ENCODE measurements at regions not wholly inside any gene's neighbourhood (a gene's known extent, or its start where the extent isn't known, plus 50 kb on each side); places are given as distances from the start of the nearest gene placed in this dataset.

DNA sequence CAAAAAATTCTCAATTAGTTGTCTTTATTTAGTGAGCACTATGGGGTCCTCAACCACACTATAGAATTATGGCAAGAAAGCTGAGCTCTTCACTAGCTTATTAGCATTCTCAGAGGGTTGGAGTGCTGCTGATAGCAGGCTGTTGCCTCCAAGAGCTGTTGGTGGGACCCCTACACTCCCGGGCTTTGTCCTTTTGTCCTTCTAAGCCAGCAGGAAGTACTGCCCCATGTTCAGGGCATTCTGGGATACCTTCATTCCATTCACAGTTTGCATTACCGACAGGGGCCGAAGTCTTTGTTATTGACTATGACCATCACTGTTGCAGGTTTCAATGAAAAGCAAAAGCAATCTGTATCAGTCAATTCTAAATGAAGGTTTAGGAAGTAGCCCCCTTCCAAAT, 89.5 kb upstream of the OTX2 start:
- Mint-ChIP-seq H3K9me3 (peaks cover 0 to 4% (median 0%) of the 10 kb centered on the region in 6 donors), H3K27me3 (ENCODE audit: low read depth in 3 of 3) (peaks cover 2 to 11% (median 2%) of the 10 kb centered on the region in 3 donors), H3K36me3 (no peaks in the 10 kb centered on the region), H3K4me1 (no peaks in the 10 kb centered on the region), H3K4me3 (no peak overlapping the region), H3K27ac (no peak overlapping the region)
- DNase-seq = no peak

DNA sequence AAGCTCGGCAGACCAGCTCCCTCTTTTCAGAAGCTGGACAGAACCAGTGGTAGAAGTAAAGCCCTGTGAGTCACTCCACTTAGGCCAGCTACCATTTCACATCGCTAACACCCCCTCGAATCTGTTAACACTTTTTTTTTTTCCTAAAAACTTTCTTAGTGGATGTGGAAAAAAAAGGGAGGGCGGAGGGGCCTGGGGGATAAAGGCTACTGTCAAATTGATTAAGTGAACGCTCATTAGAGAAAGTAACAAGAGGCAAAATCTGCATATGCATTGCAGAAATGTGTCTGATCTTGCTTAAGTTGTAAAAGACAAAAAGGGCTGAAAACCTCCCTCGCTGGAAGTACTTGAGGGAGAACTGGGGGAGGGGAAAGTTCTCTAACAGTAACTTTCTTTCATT, 86.6 kb upstream of the OTX2 start:
- Mint-ChIP-seq H3K36me3 (no peaks in the 10 kb centered on the region), H3K27me3 (ENCODE audit: low read depth in 3 of 3) (peaks cover 0 to 9% (median 5%) of the 10 kb centered on the region in 3 donors), H3K4me1 (no peaks in the 10 kb centered on the region), H3K4me3 (no peak overlapping the region), H3K27ac (no peak overlapping the region), H3K9me3 (peaks cover 0 to 6% (median 0%) of the 10 kb centered on the region in 6 donors)
- DNase-seq = no peak

DNA sequence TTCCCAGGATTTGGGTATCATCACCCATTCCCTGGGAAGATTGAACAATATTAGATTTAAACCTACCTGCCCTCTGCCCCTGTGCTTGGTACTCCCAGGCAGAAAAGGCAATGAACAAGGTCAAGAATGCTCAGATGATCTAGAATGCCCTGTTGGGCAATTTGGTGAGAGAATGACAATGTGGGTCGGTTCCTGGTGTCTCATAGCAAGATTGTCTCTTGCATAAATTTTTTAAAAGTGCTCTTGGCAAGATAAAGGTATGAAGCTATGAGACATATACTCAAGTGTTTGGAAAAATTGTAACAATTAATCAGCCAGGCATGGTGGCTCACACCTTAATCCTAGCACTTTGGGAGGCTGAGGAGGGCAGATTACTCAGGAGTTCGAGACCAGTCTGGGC, 86.0 kb upstream of the OTX2 start:
- H3K27me3 Mint-ChIP-seq (ENCODE audit: low read depth in 3 of 3) = peaks cover 0 to 9% (median 6%) of the 10 kb centered on the region in 3 donors
- H3K4me1 Mint-ChIP-seq = no peaks in the 10 kb centered on the region
- no peaks in the 10 kb centered on the region for H3K36me3 Mint-ChIP-seq
- no peak overlapping the region for H3K27ac Mint-ChIP-seq
- no peak for DNase-seq
- no peak overlapping the region for H3K4me3 Mint-ChIP-seq
- peaks cover 0 to 6% (median 0%) of the 10 kb centered on the region in 6 donors for H3K9me3 Mint-ChIP-seq

DNA sequence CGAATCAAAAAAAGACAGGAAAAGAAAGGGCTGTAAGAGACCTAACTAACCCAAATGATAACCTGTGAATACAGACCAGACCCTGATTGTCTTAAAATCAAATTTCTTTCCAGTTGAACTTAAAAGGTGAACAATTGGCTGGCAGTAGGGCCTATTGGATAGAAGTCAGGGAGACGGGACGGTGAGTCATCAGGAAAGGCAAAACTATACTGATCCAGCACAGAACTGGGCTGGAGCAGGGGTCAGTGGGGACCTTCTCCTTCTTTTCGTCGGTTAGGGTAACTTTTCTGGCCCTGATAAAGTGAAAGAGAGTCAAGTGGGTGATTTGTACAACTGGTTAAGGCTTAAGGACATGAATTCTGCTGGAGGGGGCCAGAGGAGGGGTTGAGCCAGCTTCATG, 84.9 kb upstream of the OTX2 start:
- no peaks in the 10 kb centered on the region for H3K4me1 Mint-ChIP-seq
- H3K9me3 Mint-ChIP-seq = peaks cover 0 to 6% (median 0%) of the 10 kb centered on the region in 6 donors
- peaks cover 0 to 11% (median 6%) of the 10 kb centered on the region in 3 donors for H3K27me3 Mint-ChIP-seq (ENCODE audit: low read depth in 3 of 3)
- DNase-seq = no peak
- H3K4me3 Mint-ChIP-seq = no peak overlapping the region
- H3K27ac Mint-ChIP-seq = no peak overlapping the region
- no peaks in the 10 kb centered on the region for H3K36me3 Mint-ChIP-seq

DNA sequence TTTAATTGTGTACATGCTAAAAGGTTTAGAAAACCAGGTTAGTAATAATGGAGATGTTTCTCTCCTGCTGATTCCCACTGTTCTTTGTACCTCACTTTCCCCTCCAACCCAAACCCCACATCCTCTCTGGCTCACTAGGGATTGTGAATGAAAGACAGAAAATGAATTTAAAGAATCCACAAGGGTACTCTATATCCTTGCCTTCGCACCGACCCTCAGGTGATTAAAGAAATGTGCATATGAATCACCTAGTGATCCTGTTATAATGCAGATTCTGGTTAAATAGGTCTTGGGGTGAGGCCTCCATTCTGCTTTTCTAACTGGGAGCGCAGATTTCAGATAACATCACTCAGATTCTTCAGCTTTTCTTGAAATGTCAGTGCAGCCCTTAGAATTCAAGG, 84.3 kb upstream of the OTX2 start:
- no peaks in the 10 kb centered on the region for H3K4me1 Mint-ChIP-seq
- no peak overlapping the region for H3K4me3 Mint-ChIP-seq
- H3K36me3 Mint-ChIP-seq = no peaks in the 10 kb centered on the region
- peaks cover 0 to 11% (median 6%) of the 10 kb centered on the region in 3 donors for H3K27me3 Mint-ChIP-seq (ENCODE audit: low read depth in 3 of 3)
- peaks cover 0 to 6% (median 0%) of the 10 kb centered on the region in 6 donors for H3K9me3 Mint-ChIP-seq
- H3K27ac Mint-ChIP-seq = no peak overlapping the region
- DNase-seq = no peak

DNA sequence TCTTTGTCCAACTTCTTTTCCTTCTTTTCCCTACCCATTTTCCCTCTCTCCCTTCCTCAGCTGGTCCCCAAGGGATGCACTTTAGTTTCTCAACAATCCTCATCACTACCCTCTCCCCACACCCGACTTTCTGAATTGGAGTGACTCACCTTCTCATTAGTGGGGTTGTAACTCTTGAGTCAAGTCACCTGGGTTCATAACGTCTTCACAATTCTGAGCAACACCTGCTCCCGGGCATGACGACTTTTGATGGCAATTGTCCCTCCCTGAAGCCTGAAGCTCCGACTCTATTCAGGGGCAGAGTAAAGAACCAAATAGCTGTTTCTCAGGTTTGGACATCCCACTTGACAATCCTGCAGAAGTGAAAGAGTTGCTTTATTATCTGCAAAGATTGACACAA, 82.7 kb upstream of the OTX2 start:
- Mint-ChIP-seq H3K4me1 (no peaks in the 10 kb centered on the region), H3K27ac (no peak overlapping the region), H3K27me3 (ENCODE audit: low read depth in 3 of 3) (peaks cover 0 to 9% (median 6%) of the 10 kb centered on the region in 3 donors), H3K36me3 (no peaks in the 10 kb centered on the region), H3K4me3 (no peak overlapping the region), H3K9me3 (peaks cover 0 to 6% (median 2%) of the 10 kb centered on the region in 6 donors)
- DNase-seq = no peak

DNA sequence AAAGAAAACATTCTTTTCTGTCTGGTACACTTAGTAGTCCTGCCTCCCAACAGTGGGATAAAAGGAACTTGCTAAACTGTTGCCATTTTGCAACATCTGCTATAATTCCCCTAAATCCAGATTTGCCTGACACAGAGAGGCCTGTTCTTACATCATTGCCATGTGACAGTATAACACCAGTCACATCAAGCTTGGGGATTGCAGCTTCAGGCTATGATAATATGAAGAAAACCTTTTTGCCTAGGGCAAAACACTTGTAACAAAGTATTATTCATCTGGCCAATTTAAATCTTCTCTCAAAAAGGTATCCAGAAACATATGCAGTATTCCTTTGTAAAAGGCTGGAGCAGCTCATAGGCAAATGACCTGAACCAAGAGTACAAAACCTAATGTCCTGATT, 80.9 kb upstream of the OTX2 start:
- H3K27ac Mint-ChIP-seq = no peak overlapping the region
- no peak overlapping the region for H3K4me3 Mint-ChIP-seq
- H3K9me3 Mint-ChIP-seq = peaks cover 0 to 9% (median 2%) of the 10 kb centered on the region in 6 donors
- H3K4me1 Mint-ChIP-seq = no peaks in the 10 kb centered on the region
- peaks cover 2 to 8% (median 6%) of the 10 kb centered on the region in 3 donors for H3K27me3 Mint-ChIP-seq (ENCODE audit: low read depth in 3 of 3)
- no peak for DNase-seq
- no peaks in the 10 kb centered on the region for H3K36me3 Mint-ChIP-seq

DNA sequence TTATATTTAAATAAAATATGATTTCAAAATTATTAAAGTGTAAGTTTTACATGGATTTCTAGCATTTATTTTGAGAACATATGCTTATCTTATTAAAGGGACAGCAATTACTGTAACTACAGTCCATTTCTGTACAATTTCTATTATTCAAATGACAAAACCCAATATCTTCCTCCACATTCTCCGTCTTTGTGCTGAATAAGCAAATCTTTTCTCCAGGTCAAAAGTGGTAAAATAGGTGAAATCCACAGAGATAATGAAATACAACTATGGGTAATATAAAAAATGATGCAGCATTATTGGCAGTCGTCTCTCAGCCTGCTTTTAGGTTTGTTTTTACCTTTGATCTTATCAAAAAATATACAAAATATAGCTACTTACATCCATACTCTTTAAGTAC, 79.4 kb upstream of the OTX2 start:
- H3K4me1 Mint-ChIP-seq = no peaks in the 10 kb centered on the region
- H3K27ac Mint-ChIP-seq = no peak overlapping the region
- no peak for DNase-seq
- H3K9me3 Mint-ChIP-seq = peaks cover 0 to 9% (median 0%) of the 10 kb centered on the region in 6 donors
- no peak overlapping the region for H3K4me3 Mint-ChIP-seq
- H3K36me3 Mint-ChIP-seq = no peaks in the 10 kb centered on the region
- peaks cover 2 to 7% (median 3%) of the 10 kb centered on the region in 3 donors for H3K27me3 Mint-ChIP-seq (ENCODE audit: low read depth in 3 of 3)

DNA sequence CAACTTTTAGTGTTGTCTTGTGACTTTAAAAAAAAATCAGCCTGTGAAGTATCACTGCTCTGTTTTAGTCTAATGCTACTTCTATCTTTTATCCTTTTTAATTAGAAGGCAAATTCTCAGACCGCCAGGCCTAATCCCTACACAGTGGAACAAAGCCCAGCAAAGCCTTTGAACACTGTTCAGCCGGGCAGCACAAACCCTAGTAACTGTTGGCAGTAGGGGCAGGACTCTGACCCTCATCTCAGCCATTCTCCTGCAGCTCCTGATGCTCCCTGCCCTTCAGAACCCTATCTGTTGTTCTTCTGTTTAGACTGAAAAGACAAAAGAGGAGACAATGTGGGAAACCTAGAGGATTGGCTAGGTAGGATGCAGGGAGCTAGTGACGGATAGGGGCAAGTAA, 78.0 kb upstream of the OTX2 start:
- Mint-ChIP-seq H3K9me3 (peaks cover 0 to 9% (median 0%) of the 10 kb centered on the region in 6 donors), H3K27ac (no peak overlapping the region), H3K4me3 (no peak overlapping the region), H3K27me3 (ENCODE audit: low read depth in 3 of 3) (peaks cover 2 to 4% (median 3%) of the 10 kb centered on the region in 3 donors), H3K4me1 (no peaks in the 10 kb centered on the region), H3K36me3 (no peaks in the 10 kb centered on the region)
- DNase-seq = no peak

DNA sequence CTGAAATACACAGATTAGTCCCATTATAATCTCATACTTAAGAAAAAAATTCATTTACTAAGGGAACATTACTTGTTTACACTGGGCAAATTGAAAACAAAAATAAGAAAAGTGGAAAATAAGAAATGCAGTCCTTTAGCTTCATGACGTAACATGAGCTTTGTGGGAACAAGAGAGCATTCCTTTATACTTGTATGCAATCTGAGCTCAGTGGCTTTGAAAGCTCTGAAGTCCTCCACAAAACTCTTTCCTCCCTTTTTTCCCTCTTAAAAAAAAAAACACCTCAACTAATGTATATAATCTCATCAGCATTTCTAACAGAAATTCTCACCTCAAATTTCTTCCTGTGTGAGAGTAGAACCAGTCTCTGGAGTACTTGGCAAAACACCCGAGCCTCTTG, 76.9 kb upstream of the OTX2 start:
- no peak overlapping the region for H3K4me3 Mint-ChIP-seq
- peaks cover 2 to 4% (median 2%) of the 10 kb centered on the region in 3 donors for H3K27me3 Mint-ChIP-seq (ENCODE audit: low read depth in 3 of 3)
- DNase-seq = no peak
- H3K9me3 Mint-ChIP-seq = peaks cover 0 to 9% (median 2%) of the 10 kb centered on the region in 6 donors
- H3K4me1 Mint-ChIP-seq = no peaks in the 10 kb centered on the region
- H3K27ac Mint-ChIP-seq = no peak overlapping the region
- no peaks in the 10 kb centered on the region for H3K36me3 Mint-ChIP-seq

DNA sequence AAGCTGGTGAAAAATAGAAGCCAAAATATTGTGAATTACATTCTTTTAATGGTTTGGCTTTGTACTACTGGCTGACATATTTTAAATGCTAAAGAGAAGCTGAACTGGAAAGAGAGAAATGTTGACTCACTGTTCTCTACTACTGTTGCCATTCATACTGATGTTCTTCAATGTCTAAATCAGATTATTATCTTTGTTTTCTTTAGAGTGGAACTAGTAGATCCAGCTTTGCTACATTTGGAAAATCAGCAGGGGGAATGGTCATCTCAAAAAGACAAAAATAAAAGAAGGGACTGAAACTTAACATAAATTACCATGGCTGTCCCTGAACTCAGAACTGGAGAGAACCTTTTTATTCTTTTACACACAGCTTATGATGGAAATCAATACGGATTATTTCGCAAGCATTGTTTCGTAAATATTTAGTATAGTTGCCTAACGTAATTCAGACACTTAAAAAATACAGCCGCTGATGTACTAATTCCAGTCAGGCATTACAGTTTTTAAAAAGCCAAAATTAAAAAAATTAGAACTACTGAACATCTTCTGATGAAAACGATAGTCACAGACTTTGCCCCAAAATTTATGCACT, 76.3 kb upstream of the OTX2 start:
- no peak for DNase-seq
- H3K9me3 Mint-ChIP-seq = peaks cover 0 to 9% (median 2%) of the 10 kb centered on the region in 6 donors

DNA sequence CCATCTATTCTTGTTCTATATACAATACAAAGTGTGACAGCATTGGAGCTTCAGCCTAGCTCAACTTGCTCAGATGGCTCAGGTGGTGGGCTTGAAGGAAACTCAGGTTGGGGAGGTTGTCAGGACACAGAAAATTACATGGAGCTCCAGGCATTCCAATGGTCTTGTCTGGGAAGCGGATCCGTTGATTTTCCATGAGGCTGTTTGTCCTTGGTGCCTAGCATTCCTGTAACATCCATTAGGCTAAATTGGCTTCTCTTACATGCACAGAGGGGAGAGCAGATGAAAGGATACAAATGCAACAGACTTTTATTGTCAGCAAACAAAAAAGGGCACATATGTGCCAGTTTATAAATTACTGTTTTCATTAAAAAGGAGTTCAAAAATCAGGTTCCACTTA, 75.5 kb upstream of the OTX2 start:
- Mint-ChIP-seq H3K27me3 (ENCODE audit: low read depth in 3 of 3) (peaks cover 0 to 4% (median 2%) of the 10 kb centered on the region in 3 donors), H3K27ac (no peak overlapping the region), H3K9me3 (peaks cover 0 to 9% (median 2%) of the 10 kb centered on the region in 6 donors), H3K4me1 (no peaks in the 10 kb centered on the region), H3K36me3 (no peaks in the 10 kb centered on the region), H3K4me3 (no peak overlapping the region)
- no peak for DNase-seq

More for the DNA sequence above, 76.3 kb upstream of the OTX2 start:
- no peaks in the 10 kb centered on the region for H3K4me1 Mint-ChIP-seq
- no peak overlapping the region for H3K27ac Mint-ChIP-seq
- H3K27me3 Mint-ChIP-seq (ENCODE audit: low read depth in 3 of 3) = peaks cover under 1 to 4% (median 2%) of the 10 kb centered on the region in 3 donors
- H3K4me3 Mint-ChIP-seq = no peak overlapping the region
- H3K36me3 Mint-ChIP-seq = no peaks in the 10 kb centered on the region

DNA sequence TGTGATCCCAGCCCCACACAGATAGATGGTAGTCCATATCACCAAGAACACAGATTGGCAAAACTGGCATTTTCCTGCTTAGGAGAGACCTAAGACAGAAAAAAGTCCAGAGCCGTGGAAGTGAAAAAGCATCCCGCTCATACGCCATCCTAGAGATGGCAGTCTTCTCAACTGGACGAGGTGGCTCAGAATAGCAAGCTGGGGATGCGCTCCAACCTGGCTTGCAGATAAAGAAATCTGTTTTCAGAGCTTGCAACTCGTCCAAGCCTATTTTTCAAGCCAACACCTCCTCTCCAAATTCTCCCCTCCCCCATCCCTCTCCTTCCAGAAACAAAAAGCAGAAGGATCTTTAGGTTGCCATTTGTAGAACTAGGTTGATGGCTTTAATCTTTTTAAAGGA, 74.3 kb upstream of the OTX2 start:
- H3K27ac Mint-ChIP-seq = no peak overlapping the region
- H3K9me3 Mint-ChIP-seq = peaks cover 0 to 9% (median 4%) of the 10 kb centered on the region in 6 donors
- H3K4me3 Mint-ChIP-seq = no peak overlapping the region
- H3K4me1 Mint-ChIP-seq = no peaks in the 10 kb centered on the region
- H3K36me3 Mint-ChIP-seq = no peaks in the 10 kb centered on the region
- no peak for DNase-seq
- peaks cover 2 to 3% (median 2%) of the 10 kb centered on the region in 3 donors for H3K27me3 Mint-ChIP-seq (ENCODE audit: low read depth in 3 of 3)

DNA sequence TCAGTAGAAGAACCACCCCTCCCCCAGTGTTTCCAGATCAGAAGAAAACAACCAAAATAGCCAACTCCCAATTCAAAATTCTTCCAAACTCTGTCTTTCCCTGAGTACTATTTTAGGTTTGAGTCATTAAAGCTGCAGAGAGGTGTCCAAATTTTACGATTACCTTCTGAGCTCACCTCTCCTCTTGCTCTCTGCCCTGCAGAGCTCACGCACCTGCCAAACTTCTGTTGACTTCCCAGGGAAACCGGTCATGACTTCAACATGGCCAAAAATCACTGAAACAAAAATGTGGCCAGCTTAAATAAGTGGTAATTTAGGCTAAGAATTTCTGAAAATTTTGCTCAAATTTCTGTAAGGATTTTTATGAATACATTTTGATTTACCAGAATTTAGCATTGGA, 70.9 kb upstream of the OTX2 start:
- H3K4me3 Mint-ChIP-seq = no peak overlapping the region
- H3K27ac Mint-ChIP-seq = no peak overlapping the region
- H3K4me1 Mint-ChIP-seq = no peaks in the 10 kb centered on the region
- H3K9me3 Mint-ChIP-seq = peaks cover 0 to 10% (median 2%) of the 10 kb centered on the region in 6 donors
- H3K36me3 Mint-ChIP-seq = no peaks in the 10 kb centered on the region
- peaks cover 2 to 4% (median 2%) of the 10 kb centered on the region in 3 donors for H3K27me3 Mint-ChIP-seq (ENCODE audit: low read depth in 3 of 3)
- no peak for DNase-seq

DNA sequence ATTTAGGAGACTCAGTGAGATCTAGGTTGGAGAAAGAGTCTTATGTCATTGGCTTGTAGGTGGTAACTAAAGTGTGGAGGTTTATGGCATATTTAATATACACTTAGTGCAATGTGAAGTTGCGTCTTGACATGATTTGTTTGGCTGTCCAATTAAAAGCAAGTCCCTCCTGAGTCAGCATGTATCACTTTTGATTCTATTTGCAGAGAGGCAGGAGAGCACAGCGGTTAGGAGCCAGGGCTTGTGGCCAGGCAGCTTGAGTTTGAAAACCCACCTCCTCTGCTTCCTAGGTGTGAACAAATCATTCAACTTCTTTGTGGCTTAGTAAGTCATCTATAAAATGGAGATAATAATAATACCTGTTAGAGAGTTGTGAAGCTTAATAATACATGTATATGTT, 68.5 kb upstream of the OTX2 start:
- Mint-ChIP-seq H3K27me3 (ENCODE audit: low read depth in 3 of 3) (peaks cover 2 to 10% (median 2%) of the 10 kb centered on the region in 3 donors), H3K4me3 (no peak overlapping the region), H3K9me3 (peaks cover 0 to 13% (median 3%) of the 10 kb centered on the region in 6 donors), H3K36me3 (no peaks in the 10 kb centered on the region), H3K4me1 (no peaks in the 10 kb centered on the region), H3K27ac (no peak overlapping the region)
- DNase-seq = no peak
